ENCODE measurements at regions not wholly inside any gene's neighbourhood (a gene's known extent, or its start where the extent isn't known, plus 50 kb on each side); places are given as distances from the start of the nearest gene placed in this dataset.

GRCh38 chr12:38101753-38102152 lies 214.8 kb upstream of the ALG10B start:
- Histone ChIP-seq H3F3A (ENCODE audit: control insufficient read depth, insufficient read depth) (no peaks in the 10 kb centered on the region), H3K9me3 (ENCODE audit: control insufficient read depth, insufficient read depth, low read length) (no peaks in the 10 kb centered on the region), H3K27ac (ENCODE audit: low read depth, low read length) (no peak overlapping the region), H3K79me2 (ENCODE audit: control insufficient read depth, low read length) (no peaks in the 10 kb centered on the region), H3K27me3 (ENCODE audit: control insufficient read depth, low read length) (no peaks in the 10 kb centered on the region), H3K4me1 (ENCODE audit: control insufficient read depth, low read length) (no peaks in the 10 kb centered on the region), H3K9me2 (replicated peaks; ENCODE audit: control insufficient read depth, low read length) (no peaks in the 10 kb centered on the region), H3K4me2 (ENCODE audit: low read length) (no peak overlapping the region), H3K4me3 (ENCODE audit: low read length) (no peak overlapping the region), H4K20me1 (ENCODE audit: control insufficient read depth, insufficient read depth, low read depth, low read length) (no peaks in the 10 kb centered on the region), H3K36me3 (ENCODE audit: control insufficient read depth, low read length) (no peaks in the 10 kb centered on the region)
- TF ChIP-seq CTCF (IDR thresholded peaks at IDR 0.05; ENCODE audit: low read depth, low read length, poor library complexity, severe bottlenecking) (no peak), EZH2phosphoT487 (IDR thresholded peaks at IDR 0.05; ENCODE audit: borderline replicate concordance, low read length) (no peak)

GRCh38 chr12:38102197-38102596 lies 214.4 kb upstream of the ALG10B start:
- Histone ChIP-seq H3K36me3 (ENCODE audit: control insufficient read depth, low read length) (no peaks in the 10 kb centered on the region), H3F3A (ENCODE audit: control insufficient read depth, insufficient read depth) (no peaks in the 10 kb centered on the region), H3K4me3 (ENCODE audit: low read length) (no peak overlapping the region), H4K20me1 (ENCODE audit: control insufficient read depth, insufficient read depth, low read depth, low read length) (no peaks in the 10 kb centered on the region), H3K27me3 (ENCODE audit: control insufficient read depth, low read length) (no peaks in the 10 kb centered on the region), H3K27ac (ENCODE audit: low read depth, low read length) (no peak overlapping the region), H3K79me2 (ENCODE audit: control insufficient read depth, low read length) (no peaks in the 10 kb centered on the region), H3K4me2 (ENCODE audit: low read length) (no peak overlapping the region), H3K4me1 (ENCODE audit: control insufficient read depth, low read length) (no peaks in the 10 kb centered on the region), H3K9me2 (replicated peaks; ENCODE audit: control insufficient read depth, low read length) (no peaks in the 10 kb centered on the region), H3K9me3 (ENCODE audit: control insufficient read depth, insufficient read depth, low read length) (no peaks in the 10 kb centered on the region)
- TF ChIP-seq CTCF (IDR thresholded peaks at IDR 0.05; ENCODE audit: low read depth, low read length, poor library complexity, severe bottlenecking) (no peak), EZH2phosphoT487 (IDR thresholded peaks at IDR 0.05; ENCODE audit: borderline replicate concordance, low read length) (no peak)

- TF ChIP-seq EZH2phosphoT487 (IDR thresholded peaks at IDR 0.05; ENCODE audit: borderline replicate concordance, low read length) (no peak), CTCF (IDR thresholded peaks at IDR 0.05; ENCODE audit: low read depth, low read length, poor library complexity, severe bottlenecking) (no peak)
- Histone ChIP-seq H3K79me2 (ENCODE audit: control insufficient read depth, low read length) (no peaks in the 10 kb centered on the region), H3K27ac (ENCODE audit: low read depth, low read length) (no peak overlapping the region), H3K4me3 (ENCODE audit: low read length) (no peak overlapping the region), H3K9me3 (ENCODE audit: control insufficient read depth, insufficient read depth, low read length) (no peaks in the 10 kb centered on the region), H3K4me2 (ENCODE audit: low read length) (no peak overlapping the region), H3K27me3 (ENCODE audit: control insufficient read depth, low read length) (no peaks in the 10 kb centered on the region), H3F3A (ENCODE audit: control insufficient read depth, insufficient read depth) (no peaks in the 10 kb centered on the region), H3K4me1 (ENCODE audit: control insufficient read depth, low read length) (no peaks in the 10 kb centered on the region), H3K9me2 (replicated peaks; ENCODE audit: control insufficient read depth, low read length) (no peaks in the 10 kb centered on the region), H4K20me1 (ENCODE audit: control insufficient read depth, insufficient read depth, low read depth, low read length) (no peaks in the 10 kb centered on the region), H3K36me3 (ENCODE audit: control insufficient read depth, low read length) (no peaks in the 10 kb centered on the region)
Measured at GRCh38 chr12:38110026-38110699, 206.4 kb upstream of the ALG10B start.
